ENCODE measurements at regions not wholly inside any gene's neighbourhood (a gene's known extent, or its start where the extent isn't known, plus 50 kb on each side); places are given as distances from the start of the nearest gene placed in this dataset.

DNA sequence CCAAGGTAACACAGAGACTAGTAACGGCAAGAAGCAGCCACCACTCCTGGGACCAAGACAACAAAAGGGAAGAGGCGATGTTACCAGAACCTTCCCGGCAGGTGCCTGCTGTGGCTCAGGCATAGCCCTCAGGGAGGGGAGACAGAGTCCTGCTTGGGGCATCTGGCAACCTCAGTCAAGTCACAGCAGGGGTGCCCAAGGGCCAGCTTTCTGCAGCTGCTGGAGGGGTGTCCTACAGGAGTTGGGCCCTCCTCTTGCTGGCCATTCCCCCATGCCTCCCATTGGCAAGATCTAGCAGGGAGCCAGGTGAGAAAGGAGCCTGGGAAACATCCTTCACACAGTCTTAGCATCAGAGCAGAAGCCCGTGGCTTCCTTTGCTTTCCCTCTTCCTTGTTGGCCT, 197.3 kb upstream of the IL12A start:
- Histone ChIP-seq H3K9ac (ENCODE audit: low read depth, low read length, poor library complexity) (no peak overlapping the region), H4K91ac (ENCODE audit: low read depth, low read length, poor library complexity) (no peak overlapping the region), H2BK5ac (ENCODE audit: low read length) (no peak overlapping the region), H2BK12ac (ENCODE audit: low read length) (no peak overlapping the region), H4K8ac (ENCODE audit: low read depth, low read length) (no peak overlapping the region), H3K9me3 (replicated peaks in 1 of 2; ENCODE audit: control insufficient read depth in 2 of 2, insufficient read depth in 1 of 2, low read depth in 1 of 2, low read length in 2 of 2) (no peaks in the 10 kb centered on the region), H3K4ac (ENCODE audit: low read length) (no peak overlapping the region), H3K27ac (replicated peaks; ENCODE audit: low read length) (no peak overlapping the region), H3K18ac (ENCODE audit: low read length) (no peak overlapping the region), H2AFZ (ENCODE audit: low read length) (no peak overlapping the region), H3K4me3 (ENCODE audit: low read length in 2 of 2) (no peak overlapping the region), H3K79me1 (ENCODE audit: low read depth, low read length) (no peaks in the 10 kb centered on the region), H3K4me2 (ENCODE audit: insufficient read depth, low read length, poor library complexity, severe bottlenecking) (no peak overlapping the region), H2AK5ac (ENCODE audit: low read depth, low read length) (no peak overlapping the region), H3K14ac (ENCODE audit: low read length) (no peak overlapping the region), H3K4me1 (ENCODE audit: control insufficient read depth in 2 of 2, insufficient read depth in 1 of 2, low read depth in 1 of 2, low read length in 2 of 2) (no peaks in the 10 kb centered on the region), H3K27me3 (ENCODE audit: control insufficient read depth in 3 of 3, insufficient read depth in 3 of 3, low read depth in 1 of 3, low read length in 3 of 3) (peaks cover 0 to 10% (median 0%) of the 10 kb centered on the region in 3 experiments), H2BK120ac (ENCODE audit: low read depth, low read length) (no peak overlapping the region), H2BK15ac (ENCODE audit: low read length) (no peak overlapping the region), H3K23ac (ENCODE audit: low read depth, low read length, poor library complexity) (no peak overlapping the region), H3K36me3 (replicated peaks in 1 of 2; ENCODE audit: control insufficient read depth in 2 of 2, insufficient read depth in 2 of 2, low read length in 2 of 2) (no peaks in the 10 kb centered on the region)
- DNase-seq (ENCODE audit: low spot score): no peak
- no CpG with 5 or more reads among the region's 4 CpGs for WGBS, 2 donors (ENCODE audit: extremely low coverage in 2 of 2, insufficient read length in 2 of 2, insufficient replicate concordance in 1 of 2)

DNA sequence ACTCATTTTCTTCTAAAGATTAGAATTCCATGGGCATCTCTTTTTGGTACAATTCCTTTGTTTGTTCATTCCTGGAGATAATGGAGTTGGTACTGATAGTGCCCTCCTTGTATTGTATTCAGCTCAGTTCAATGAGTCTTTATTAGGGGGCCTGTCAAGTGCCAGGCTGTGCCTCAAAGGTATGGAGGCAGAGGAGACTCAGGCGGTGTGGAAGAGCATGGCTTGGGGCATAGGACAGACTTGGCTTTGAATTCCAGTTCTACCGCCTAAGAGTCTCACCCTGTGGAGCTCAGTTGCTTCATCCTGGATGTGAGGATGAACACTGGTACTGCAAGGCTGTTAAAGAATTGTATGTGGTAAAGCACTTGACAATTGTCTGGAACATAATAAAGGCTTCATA, 196.6 kb upstream of the IL12A start:
- H3K4ac ChIP-seq (ENCODE audit: low read length): no peak overlapping the region
- no peaks in the 10 kb centered on the region for H3K36me3 ChIP-seq (replicated peaks in 1 of 2; ENCODE audit: control insufficient read depth in 2 of 2, insufficient read depth in 2 of 2, low read length in 2 of 2)
- no peak overlapping the region for H2AK5ac ChIP-seq (ENCODE audit: low read depth, low read length)
- no peak overlapping the region for H3K14ac ChIP-seq (ENCODE audit: low read length)
- no peak overlapping the region for H3K4me3 ChIP-seq (ENCODE audit: low read length in 2 of 2)
- no peak overlapping the region for H2BK15ac ChIP-seq (ENCODE audit: low read length)
- H3K18ac ChIP-seq (ENCODE audit: low read length): no peak overlapping the region
- peaks cover 0 to 11% (median 0%) of the 10 kb centered on the region in 3 experiments for H3K27me3 ChIP-seq (ENCODE audit: control insufficient read depth in 3 of 3, insufficient read depth in 3 of 3, low read depth in 1 of 3, low read length in 3 of 3)
- no peak overlapping the region for H2AFZ ChIP-seq (ENCODE audit: low read length)
- H3K27ac ChIP-seq (replicated peaks; ENCODE audit: low read length): no peak overlapping the region
- no peak overlapping the region for H2BK12ac ChIP-seq (ENCODE audit: low read length)
- no peak overlapping the region for H3K23ac ChIP-seq (ENCODE audit: low read depth, low read length, poor library complexity)
- H3K9me3 ChIP-seq (replicated peaks in 1 of 2; ENCODE audit: control insufficient read depth in 2 of 2, insufficient read depth in 1 of 2, low read depth in 1 of 2, low read length in 2 of 2): no peaks in the 10 kb centered on the region
- no peak overlapping the region for H2BK5ac ChIP-seq (ENCODE audit: low read length)
- no peak overlapping the region for H4K91ac ChIP-seq (ENCODE audit: low read depth, low read length, poor library complexity)
- H3K4me1 ChIP-seq (ENCODE audit: control insufficient read depth in 2 of 2, insufficient read depth in 1 of 2, low read depth in 1 of 2, low read length in 2 of 2): no peaks in the 10 kb centered on the region
- no peak overlapping the region for H4K8ac ChIP-seq (ENCODE audit: low read depth, low read length)
- no peak overlapping the region for H3K9ac ChIP-seq (ENCODE audit: low read depth, low read length, poor library complexity)
- no peak overlapping the region for H3K4me2 ChIP-seq (ENCODE audit: insufficient read depth, low read length, poor library complexity, severe bottlenecking)
- no peak overlapping the region for H2BK120ac ChIP-seq (ENCODE audit: low read depth, low read length)
- no peak for DNase-seq (ENCODE audit: low spot score)
- no peaks in the 10 kb centered on the region for H3K79me1 ChIP-seq (ENCODE audit: low read depth, low read length)
- no CpG with 5 or more reads among the region's 2 CpGs for WGBS, 2 donors (ENCODE audit: extremely low coverage in 2 of 2, insufficient read length in 2 of 2, insufficient replicate concordance in 1 of 2)

DNA sequence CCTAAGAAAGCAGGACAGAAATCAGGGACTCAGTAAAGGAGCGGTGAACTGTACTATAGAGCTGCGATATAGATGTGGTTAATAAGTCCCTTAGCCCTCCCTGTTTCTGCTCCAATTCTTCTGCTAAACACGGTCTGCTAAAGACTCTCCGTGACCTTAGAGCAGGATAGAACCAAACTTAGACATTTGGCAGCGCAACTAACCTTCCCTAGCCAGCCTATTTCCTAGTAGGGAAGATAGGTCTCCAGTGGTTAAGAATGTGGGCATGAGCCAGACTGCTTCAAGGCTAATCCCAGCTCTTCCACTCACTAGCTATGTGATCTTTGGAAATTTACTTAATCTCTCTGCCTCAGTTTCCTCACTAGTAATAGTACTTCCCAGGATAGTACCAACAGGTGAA, 193.6 kb upstream of the IL12A start:
- H3K36me3 ChIP-seq (replicated peaks in 1 of 2; ENCODE audit: control insufficient read depth in 2 of 2, insufficient read depth in 2 of 2, low read length in 2 of 2): no peaks in the 10 kb centered on the region
- H2BK12ac ChIP-seq (ENCODE audit: low read length): no peak overlapping the region
- WGBS, 2 donors (ENCODE audit: extremely low coverage in 2 of 2, insufficient read length in 2 of 2, insufficient replicate concordance in 1 of 2): no CpG with 5 or more reads among the region's 5 CpGs
- no peak overlapping the region for H2BK5ac ChIP-seq (ENCODE audit: low read length)
- no peak overlapping the region for H3K4me2 ChIP-seq (ENCODE audit: insufficient read depth, low read length, poor library complexity, severe bottlenecking)
- no peak overlapping the region for H3K14ac ChIP-seq (ENCODE audit: low read length)
- no peak for DNase-seq (ENCODE audit: low spot score)
- H3K9me3 ChIP-seq (replicated peaks in 1 of 2; ENCODE audit: control insufficient read depth in 2 of 2, insufficient read depth in 1 of 2, low read depth in 1 of 2, low read length in 2 of 2): no peaks in the 10 kb centered on the region
- no peak overlapping the region for H3K18ac ChIP-seq (ENCODE audit: low read length)
- H3K23ac ChIP-seq (ENCODE audit: low read depth, low read length, poor library complexity): no peak overlapping the region
- peaks cover 0 to 7% (median 0%) of the 10 kb centered on the region in 3 experiments for H3K27me3 ChIP-seq (ENCODE audit: control insufficient read depth in 3 of 3, insufficient read depth in 3 of 3, low read depth in 1 of 3, low read length in 3 of 3)
- H3K27ac ChIP-seq (replicated peaks; ENCODE audit: low read length): no peak overlapping the region
- H3K4ac ChIP-seq (ENCODE audit: low read length): no peak overlapping the region
- no peak overlapping the region for H2BK15ac ChIP-seq (ENCODE audit: low read length)
- no peak overlapping the region for H2AFZ ChIP-seq (ENCODE audit: low read length)
- H4K8ac ChIP-seq (ENCODE audit: low read depth, low read length): no peak overlapping the region
- no peak overlapping the region for H4K91ac ChIP-seq (ENCODE audit: low read depth, low read length, poor library complexity)
- H2AK5ac ChIP-seq (ENCODE audit: low read depth, low read length): no peak overlapping the region
- no peak overlapping the region for H2BK120ac ChIP-seq (ENCODE audit: low read depth, low read length)
- no peaks in the 10 kb centered on the region for H3K79me1 ChIP-seq (ENCODE audit: low read depth, low read length)
- H3K9ac ChIP-seq (ENCODE audit: low read depth, low read length, poor library complexity): no peak overlapping the region
- no peak overlapping the region for H3K4me3 ChIP-seq (ENCODE audit: low read length in 2 of 2)
- H3K4me1 ChIP-seq (ENCODE audit: control insufficient read depth in 2 of 2, insufficient read depth in 1 of 2, low read depth in 1 of 2, low read length in 2 of 2): peaks cover 0 to under 1% of the 10 kb centered on the region in 2 donors

DNA sequence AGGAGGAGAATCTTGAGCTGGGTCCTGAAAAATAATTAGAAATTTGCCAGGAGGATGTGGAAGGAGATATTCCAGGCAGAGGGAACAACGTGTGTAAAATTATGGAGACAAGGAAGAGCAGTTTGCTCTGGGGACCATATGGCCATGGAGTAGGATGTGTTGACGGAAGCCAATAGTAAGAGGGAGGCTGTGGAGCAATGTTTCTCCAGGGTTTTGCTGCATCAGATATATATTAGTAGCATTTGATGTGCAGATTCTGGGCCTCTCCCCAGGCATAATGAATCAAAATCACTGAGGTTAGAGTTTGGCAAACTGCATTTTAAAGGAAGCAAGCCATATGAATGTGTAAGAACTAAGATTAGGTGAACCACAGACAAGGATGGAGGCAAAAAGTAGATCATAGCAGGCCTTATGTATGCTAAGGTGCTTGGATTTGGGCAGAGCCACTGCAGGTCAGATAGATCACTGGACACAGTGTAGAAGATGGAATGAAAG, 192.9 kb upstream of the IL12A start:
- Histone ChIP-seq H2AFZ (ENCODE audit: low read length) (no peak overlapping the region), H3K27me3 (ENCODE audit: control insufficient read depth in 3 of 3, insufficient read depth in 3 of 3, low read depth in 1 of 3, low read length in 3 of 3) (peaks cover 0 to 7% (median 0%) of the 10 kb centered on the region in 3 experiments), H4K91ac (ENCODE audit: low read depth, low read length, poor library complexity) (no peak overlapping the region), H3K4me3 (ENCODE audit: low read length in 2 of 2) (no peak overlapping the region), H3K9me3 (replicated peaks in 1 of 2; ENCODE audit: control insufficient read depth in 2 of 2, insufficient read depth in 1 of 2, low read depth in 1 of 2, low read length in 2 of 2) (no peaks in the 10 kb centered on the region), H2BK5ac (ENCODE audit: low read length) (no peak overlapping the region), H3K4me2 (ENCODE audit: insufficient read depth, low read length, poor library complexity, severe bottlenecking) (no peak overlapping the region), H3K9ac (ENCODE audit: low read depth, low read length, poor library complexity) (no peak overlapping the region), H2AK5ac (ENCODE audit: low read depth, low read length) (no peak overlapping the region), H3K36me3 (replicated peaks in 1 of 2; ENCODE audit: control insufficient read depth in 2 of 2, insufficient read depth in 2 of 2, low read length in 2 of 2) (no peaks in the 10 kb centered on the region), H3K18ac (ENCODE audit: low read length) (no peak overlapping the region), H3K14ac (ENCODE audit: low read length) (no peak overlapping the region), H4K8ac (ENCODE audit: low read depth, low read length) (no peak overlapping the region), H2BK120ac (ENCODE audit: low read depth, low read length) (no peak overlapping the region), H2BK12ac (ENCODE audit: low read length) (no peak overlapping the region), H3K23ac (ENCODE audit: low read depth, low read length, poor library complexity) (no peak overlapping the region), H3K79me1 (ENCODE audit: low read depth, low read length) (no peaks in the 10 kb centered on the region), H3K27ac (replicated peaks; ENCODE audit: low read length) (no peak overlapping the region), H2BK15ac (ENCODE audit: low read length) (no peak overlapping the region), H3K4me1 (ENCODE audit: control insufficient read depth in 2 of 2, insufficient read depth in 1 of 2, low read depth in 1 of 2, low read length in 2 of 2) (peaks cover 0 to 3% of the 10 kb centered on the region in 2 donors), H3K4ac (ENCODE audit: low read length) (no peak overlapping the region)
- WGBS, 2 donors (ENCODE audit: extremely low coverage in 2 of 2, insufficient read length in 2 of 2, insufficient replicate concordance in 1 of 2): no CpG with 5 or more reads among the region's 2 CpGs
- no peak for DNase-seq (ENCODE audit: low spot score)

Measured in neuronal stem cell (in vitro differentiated cells).